ENCODE measurements at regions not wholly inside any gene's neighbourhood (a gene's known extent, or its start where the extent isn't known, plus 50 kb on each side); places are given as distances from the start of the nearest gene placed in this dataset.

- H3K4me3 ChIP-seq = no peak overlapping the region
- H3K27me3 ChIP-seq = no peaks in the 10 kb centered on the region
- H3K9me3 ChIP-seq = no peaks in the 10 kb centered on the region
- no peak for DNase-seq
- no peaks in the 10 kb centered on the region for H3K36me3 ChIP-seq
- intact Hi-C loops (cut with DNase I; ENCODE audit: low total_unique reads) = no loop called here
- H3K4me1 ChIP-seq = peaks cover 0 to 31% (median 2%) of the 10 kb centered on the region in 4 donors
- no peak overlapping the region for H3K27ac ChIP-seq
- no peak for TF ChIP-seq CTCF (IDR thresholded peaks at IDR 0.05)
Observed at GRCh38 chr1:90561103-90561783, 155.9 kb downstream of the BARHL2 start.

- TF ChIP-seq CTCF (IDR thresholded peaks at IDR 0.05) = no peak
- no peak for DNase-seq
- Histone ChIP-seq H3K4me1 (peaks cover 0 to 15% (median 2%) of the 10 kb centered on the region in 4 donors), H3K4me3 (no peak overlapping the region), H3K27ac (no peak overlapping the region), H3K9me3 (no peaks in the 10 kb centered on the region), H3K27me3 (no peaks in the 10 kb centered on the region), H3K36me3 (no peaks in the 10 kb centered on the region)
- intact Hi-C loops (cut with DNase I; ENCODE audit: low total_unique reads) = no loop called here
Observed at GRCh38 chr1:90558754-90559378, 158.2 kb downstream of the BARHL2 start.

GRCh38 chr1:90558126-90558525 is 159.0 kb downstream of the BARHL2 start:
- TF ChIP-seq CTCF (IDR thresholded peaks at IDR 0.05) = no peak
- Histone ChIP-seq H3K27me3 (no peaks in the 10 kb centered on the region), H3K4me3 (no peak overlapping the region), H3K4me1 (peaks cover 0 to 14% (median 2%) of the 10 kb centered on the region in 4 donors), H3K9me3 (no peaks in the 10 kb centered on the region), H3K27ac (no peak overlapping the region), H3K36me3 (no peaks in the 10 kb centered on the region)
- intact Hi-C loops (cut with DNase I; ENCODE audit: low total_unique reads) = no loop called here
- no peak for DNase-seq

- intact Hi-C loops (cut with DNase I; ENCODE audit: low total_unique reads) = no loop called here
- Histone ChIP-seq H3K27ac (no peak overlapping the region), H3K27me3 (no peaks in the 10 kb centered on the region), H3K4me1 (peaks cover 0 to 14% (median 2%) of the 10 kb centered on the region in 4 donors), H3K9me3 (no peaks in the 10 kb centered on the region), H3K4me3 (no peak overlapping the region), H3K36me3 (no peaks in the 10 kb centered on the region)
- DNase-seq = no peak
- no peak for TF ChIP-seq CTCF (IDR thresholded peaks at IDR 0.05)
Observed at GRCh38 chr1:90557706-90558105, 159.4 kb downstream of the BARHL2 start.

GRCh38 chr1:90550626-90551406 is 166.3 kb downstream of the BARHL2 start:
- no peak for TF ChIP-seq CTCF (IDR thresholded peaks at IDR 0.05)
- H3K27ac ChIP-seq = no peak overlapping the region
- H3K36me3 ChIP-seq = no peaks in the 10 kb centered on the region
- H3K4me3 ChIP-seq = no peak overlapping the region
- peaks cover 0 to 3% of the 10 kb centered on the region in 2 donors for H3K27me3 ChIP-seq
- H3K9me3 ChIP-seq = no peaks in the 10 kb centered on the region
- H3K4me1 ChIP-seq = no peaks in the 10 kb centered on the region
- no peak for DNase-seq
- intact Hi-C loops (cut with DNase I; ENCODE audit: low total_unique reads) = no loop called here

Measured in tibial artery (tissue), 4 donors.